ENCODE measurements at regions not wholly inside any gene's neighbourhood (a gene's known extent, or its start where the extent isn't known, plus 50 kb on each side); places are given as distances from the start of the nearest gene placed in this dataset.

DNA sequence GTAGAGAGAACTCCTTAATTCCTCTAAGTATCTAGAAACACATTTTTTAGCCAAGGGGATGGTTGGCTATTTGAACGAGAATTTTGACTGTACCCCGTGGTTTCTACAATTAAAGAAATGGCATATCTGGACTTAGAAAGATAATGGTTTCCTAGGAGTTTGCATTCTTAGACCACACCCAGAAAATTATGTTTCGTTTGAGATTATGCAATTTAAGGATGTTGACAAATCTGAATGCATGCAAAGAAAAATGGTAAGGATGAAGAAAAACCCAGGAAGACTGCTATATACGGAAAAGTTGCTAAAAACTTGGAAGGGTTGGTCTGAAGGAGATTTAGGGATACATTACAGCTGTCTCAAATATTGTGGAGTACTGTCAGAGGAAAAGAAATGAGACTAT is 538.5 kb upstream of the WWC1 start:
- Histone ChIP-seq H2AFZ (ENCODE audit: low read depth, low read length) (no peak overlapping the region), H3K4me2 (ENCODE audit: low read length) (no peak overlapping the region), H4K20me1 (ENCODE audit: insufficient read depth) (no peaks in the 10 kb centered on the region), H3K27ac (ENCODE audit: low read length) (no peak overlapping the region), H3F3A (ENCODE audit: insufficient read depth, low read length, poor library complexity, severe bottlenecking) (no peaks in the 10 kb centered on the region), H3K27me3 (ENCODE audit: insufficient read depth, low read depth, low read length) (no peaks in the 10 kb centered on the region), H3K9me3 (ENCODE audit: low read length) (no peaks in the 10 kb centered on the region), H3K9me2 (ENCODE audit: insufficient read depth, low read length) (no peaks in the 10 kb centered on the region), H3K36me3 (ENCODE audit: insufficient read depth, low read length) (no peaks in the 10 kb centered on the region), H3K79me2 (replicated peaks; ENCODE audit: insufficient read depth, low read length) (no peaks in the 10 kb centered on the region), H3K9ac (ENCODE audit: low read length) (no peak overlapping the region), H3K4me3 (ENCODE audit: low read length) (no peak overlapping the region)
- no peak for TF ChIP-seq MXI1 (conservative IDR thresholded peaks at IDR 0.05; ENCODE audit: poor library complexity, severe bottlenecking)
- TF ChIP-seq SMC3 (conservative IDR thresholded peaks at IDR 0.05; ENCODE audit: poor library complexity) = no peak
- no peak for TF ChIP-seq TAF1 (IDR thresholded peaks at IDR 0.05; ENCODE audit: low read depth)
- TF ChIP-seq CTCF (IDR thresholded peaks at IDR 0.05; ENCODE audit: poor library complexity, severe bottlenecking) = no peak
- no peak for TF ChIP-seq REST (IDR thresholded peaks at IDR 0.05; ENCODE audit: borderline replicate concordance)
- no peak for TF ChIP-seq POLR2AphosphoS5 (IDR thresholded peaks at IDR 0.05)
- no peak for TF ChIP-seq EP300 (conservative IDR thresholded peaks at IDR 0.05; ENCODE audit: poor library complexity, severe bottlenecking)
- no peak for TF ChIP-seq EZH2 (IDR thresholded peaks at IDR 0.05; ENCODE audit: borderline replicate concordance, insufficient read depth, low read length, poor library complexity, severe bottlenecking)
- no peak for TF ChIP-seq RAD21 (conservative IDR thresholded peaks at IDR 0.05)

- TF ChIP-seq MXI1 (conservative IDR thresholded peaks at IDR 0.05; ENCODE audit: poor library complexity, severe bottlenecking) = no peak
- TF ChIP-seq CTCF (IDR thresholded peaks at IDR 0.05; ENCODE audit: poor library complexity, severe bottlenecking) = no peak
- no peak for TF ChIP-seq EP300 (conservative IDR thresholded peaks at IDR 0.05; ENCODE audit: poor library complexity, severe bottlenecking)
- TF ChIP-seq REST (IDR thresholded peaks at IDR 0.05; ENCODE audit: borderline replicate concordance) = no peak
- no peak for TF ChIP-seq POLR2AphosphoS5 (IDR thresholded peaks at IDR 0.05)
- no peak for TF ChIP-seq TAF1 (IDR thresholded peaks at IDR 0.05; ENCODE audit: low read depth)
- H3K4me3 ChIP-seq (ENCODE audit: low read length) = no peak overlapping the region
- no peaks in the 10 kb centered on the region for H3K9me3 ChIP-seq (ENCODE audit: low read length)
- no peak overlapping the region for H3K9ac ChIP-seq (ENCODE audit: low read length)
- H3K4me2 ChIP-seq (ENCODE audit: low read length) = no peak overlapping the region
- H4K20me1 ChIP-seq (ENCODE audit: insufficient read depth) = no peaks in the 10 kb centered on the region
- no peaks in the 10 kb centered on the region for H3F3A ChIP-seq (ENCODE audit: insufficient read depth, low read length, poor library complexity, severe bottlenecking)
- H3K79me2 ChIP-seq (replicated peaks; ENCODE audit: insufficient read depth, low read length) = no peaks in the 10 kb centered on the region
- H3K36me3 ChIP-seq (ENCODE audit: insufficient read depth, low read length) = no peaks in the 10 kb centered on the region
- no peak overlapping the region for H2AFZ ChIP-seq (ENCODE audit: low read depth, low read length)
- no peaks in the 10 kb centered on the region for H3K9me2 ChIP-seq (ENCODE audit: insufficient read depth, low read length)
- H3K27ac ChIP-seq (ENCODE audit: low read length) = no peak overlapping the region
- H3K27me3 ChIP-seq (ENCODE audit: insufficient read depth, low read depth, low read length) = no peaks in the 10 kb centered on the region
These were observed 537.5 kb upstream of the WWC1 start for GRCh38 chr5:167753725-167754490.
